KMS-11 (cell line): ENCODE measurements at regions not wholly inside any gene's neighbourhood (a gene's known extent, or its start where the extent isn't known, plus 50 kb on each side); places are given as distances from the start of the nearest gene placed in this dataset.

Experiments
- H2AFZ ChIP-seq: fragments of 200-600 bp; sonication (generic); 2 replicates; pipeline ENCODE4 v1.6.1; 2016; ENCODE audit warnings: antibody characterized with exemption, mixed run types, low read depth
- H3K27ac ChIP-seq: fragments of 200-600 bp; sonication (generic); 2 replicates; pipeline ENCODE4 v1.6.1; 2016; ENCODE audit warnings: mild to moderate bottlenecking, mixed run types
- H3K27me3 ChIP-seq: fragments of 200-600 bp; sonication (generic); 2 replicates; pipeline ENCODE4 v1.6.1; 2017; ENCODE audit warnings: mild to moderate bottlenecking, low read depth, mixed run types, moderate library complexity; ENCODE audit not compliant: insufficient read depth
- H3K36me3 ChIP-seq: fragments of 200-600 bp; sonication (generic); 2 replicates; pipeline ENCODE4 v1.6.1; 2017; ENCODE audit warnings: mild to moderate bottlenecking, mixed run types; ENCODE audit not compliant: insufficient read depth
- H3K4me1 ChIP-seq: fragments of 200-600 bp; sonication (generic); 2 replicates; pipeline ENCODE4 v1.6.1; 2016; ENCODE audit warnings: mild to moderate bottlenecking, low read depth, mixed run types; ENCODE audit not compliant: poor library complexity, severe bottlenecking
- H3K4me2 ChIP-seq: fragments of 200-600 bp; sonication (generic); 2 replicates; pipeline ENCODE4 v1.7.0; 2016; ENCODE audit warnings: mild to moderate bottlenecking, mixed run types
- H3K4me3 ChIP-seq: fragments of 200-600 bp; sonication (generic); IDR thresholded peaks from 2 replicates; pipeline ENCODE4 v1.6.1; 2017; ENCODE audit warnings: low read depth, low read length, mixed read lengths; ENCODE audit not compliant: insufficient read depth
- H3K79me2 ChIP-seq: fragments of 200-600 bp; sonication (generic); 2 replicates; pipeline ENCODE4 v1.6.1; 2016; ENCODE audit warnings: low read depth, mixed run types; ENCODE audit not compliant: insufficient read depth
- H3K9ac ChIP-seq: fragments of 200-600 bp; sonication (generic); 2 replicates; pipeline ENCODE4 v1.6.1; 2016; ENCODE audit warnings: mild to moderate bottlenecking, mixed run types
- H4K20me1 ChIP-seq: fragments of 200-600 bp; sonication (generic); 2 replicates; pipeline ENCODE4 v1.6.1; 2016; ENCODE audit warnings: mild to moderate bottlenecking, mixed run types; ENCODE audit not compliant: insufficient read depth
- CTCF ChIP-seq: fragments of 200-600 bp; sonication (generic); conservative IDR thresholded peaks from 2 replicates; pipeline ENCODE4 v1.6.1; 2017; ENCODE audit warnings: low read depth, mild to moderate bottlenecking, antibody characterized with exemption, low read length, moderate library complexity, mixed read lengths

- Histone ChIP-seq H3K79me2 (no peaks in the 10 kb centered on the region), H2AFZ (no peak overlapping the region), H3K4me3 (no peak overlapping the region), H3K9ac (no peak overlapping the region), H3K4me1 (no peaks in the 10 kb centered on the region), H4K20me1 (no peaks in the 10 kb centered on the region), H3K36me3 (no peaks in the 10 kb centered on the region), H3K27ac (no peak overlapping the region), H3K27me3 (no peaks in the 10 kb centered on the region), H3K4me2 (no peak overlapping the region)
- no peak for TF ChIP-seq CTCF
Measured at GRCh38 chr1:56289260-56289659, 290.1 kb downstream of the PLPP3 start.

- no peaks in the 10 kb centered on the region for H4K20me1 ChIP-seq
- no peak overlapping the region for H2AFZ ChIP-seq
- no peaks in the 10 kb centered on the region for H3K27me3 ChIP-seq
- no peak for TF ChIP-seq CTCF
- H3K4me2 ChIP-seq, result no peak overlapping the region
- H3K4me3 ChIP-seq, result no peak overlapping the region
- H3K79me2 ChIP-seq, result no peaks in the 10 kb centered on the region
- no peaks in the 10 kb centered on the region for H3K4me1 ChIP-seq
- H3K36me3 ChIP-seq, result no peaks in the 10 kb centered on the region
- H3K27ac ChIP-seq, result no peak overlapping the region
- no peak overlapping the region for H3K9ac ChIP-seq
Measured at GRCh38 chr1:56287721-56288120, 291.6 kb downstream of the PLPP3 start.

- H3K36me3 ChIP-seq, result no peaks in the 10 kb centered on the region
- H3K27ac ChIP-seq, result no peak overlapping the region
- H3K79me2 ChIP-seq, result no peaks in the 10 kb centered on the region
- H2AFZ ChIP-seq, result no peak overlapping the region
- H4K20me1 ChIP-seq, result no peaks in the 10 kb centered on the region
- H3K27me3 ChIP-seq, result no peaks in the 10 kb centered on the region
- H3K9ac ChIP-seq, result no peak overlapping the region
- no peak overlapping the region for H3K4me2 ChIP-seq
- H3K4me3 ChIP-seq, result no peak overlapping the region
- no peak for TF ChIP-seq CTCF
- H3K4me1 ChIP-seq, result no peaks in the 10 kb centered on the region
Measured at GRCh38 chr1:56286956-56287355, 292.4 kb downstream of the PLPP3 start.

GRCh38 chr1:56286506-56286905, 292.9 kb downstream of the PLPP3 start:
- H3K36me3 ChIP-seq, result no peaks in the 10 kb centered on the region
- H2AFZ ChIP-seq, result no peak overlapping the region
- no peak for TF ChIP-seq CTCF
- H4K20me1 ChIP-seq, result no peaks in the 10 kb centered on the region
- H3K9ac ChIP-seq, result no peak overlapping the region
- no peak overlapping the region for H3K27ac ChIP-seq
- H3K79me2 ChIP-seq, result no peaks in the 10 kb centered on the region
- no peak overlapping the region for H3K4me3 ChIP-seq
- no peaks in the 10 kb centered on the region for H3K4me1 ChIP-seq
- H3K4me2 ChIP-seq, result no peak overlapping the region
- no peaks in the 10 kb centered on the region for H3K27me3 ChIP-seq
